H1 (cell line): ENCODE measurements at regions not wholly inside any gene's neighbourhood (a gene's known extent, or its start where the extent isn't known, plus 50 kb on each side); places are given as distances from the start of the nearest gene placed in this dataset.

Source experiments
- CTCF ChIA-PET: fragments of 300-600 bp; sonication (Branson Sonifier 250); formaldehyde crosslinking; loops from one replicate; lab custom pipeline; 2021; ENCODE audit not compliant: partially characterized antibody; lab: Charles Lee
- POLR2A ChIA-PET: fragments of 300-600 bp; sonication (Branson Sonifier 250); formaldehyde crosslinking; loops from one replicate; lab custom pipeline; 2021; ENCODE audit warnings: inconsistent platforms; ENCODE audit not compliant: partially characterized antibody; lab: Charles Lee
- DNase-seq, 2 experiments: peaks; one replicate each; pipeline versions ENCODE4 v3.0.0 to v3.0.0-alpha.2; 2010 to 2022; ENCODE audit warnings: low spot score in 2 of 2, low read depth in 1 of 2, mixed read lengths in 1 of 2
- FAIRE-seq: peaks from 2 replicates; lab custom pipeline; 2011; peaks lifted over from hg19 to GRCh38; lab: Jason Lieb, UNC
- H2AFZ ChIP-seq: 2 replicates; pipeline ENCODE4 v1.8.1; 2012; ENCODE audit warnings: low read length, inconsistent platforms
- H2AK5ac ChIP-seq: 2 replicates; pipeline ENCODE4 v1.6.1; 2013; ENCODE audit warnings: low read depth, low read length
- H2BK120ac ChIP-seq: replicated peaks from 2 replicates; pipeline ENCODE3; 2013; ENCODE audit warnings: low read depth, low read length, inconsistent platforms
- H2BK12ac ChIP-seq: 2 replicates; pipeline ENCODE4 v1.6.1; 2013; ENCODE audit warnings: low read depth, low read length
- H2BK15ac ChIP-seq: 2 replicates; pipeline ENCODE4 v1.6.1; 2013; ENCODE audit warnings: low read length
- H2BK20ac ChIP-seq: 2 replicates; pipeline ENCODE4 v1.6.1; 2013; ENCODE audit warnings: low read length
- H2BK5ac ChIP-seq: 2 replicates; pipeline ENCODE4 v1.6.1; 2013; ENCODE audit warnings: low read depth, low read length
- H3K14ac ChIP-seq: 2 replicates; pipeline ENCODE4 v1.6.1; 2013; ENCODE audit warnings: inconsistent platforms; ENCODE audit not compliant: insufficient read length
- H3K18ac ChIP-seq: 2 replicates; pipeline ENCODE4 v1.6.1; 2013; ENCODE audit warnings: low read length; ENCODE audit errors: extremely low read depth
- H3K23ac ChIP-seq: 2 replicates; pipeline ENCODE4 v1.6.1; 2013; ENCODE audit warnings: inconsistent platforms; ENCODE audit not compliant: insufficient read length
- H3K23me2 ChIP-seq: 2 replicates; pipeline ENCODE4 v1.6.1; 2013; ENCODE audit warnings: low read depth, low read length
- H3K27ac ChIP-seq: 2 replicates; pipeline ENCODE4 v1.6.1; 2011; ENCODE audit warnings: low read depth, low read length, inconsistent platforms
- H3K27me3 ChIP-seq, 4 experiments: replicated peaks in 1 of 4; 1 replicate in 1 of 4; 2 replicates in 3 of 4; pipeline versions ENCODE4 v1.6.1 to v1.8.1; 2011 to 2013; ENCODE audit warnings: low read length in 3 of 4, mild to moderate bottlenecking in 3 of 4, inconsistent platforms in 2 of 4, mixed read lengths in 2 of 4, moderate library complexity in 1 of 4; ENCODE audit not compliant: control insufficient read depth in 3 of 4, insufficient read depth in 3 of 4; ENCODE audit errors: extremely low read depth in 1 of 4
- H3K36me3 ChIP-seq, 4 experiments: 2 replicates each; pipeline versions ENCODE4 v1.6.1 to v1.8.1; 2011 to 2013; ENCODE audit warnings: mild to moderate bottlenecking in 4 of 4, low read length in 3 of 4, moderate library complexity in 2 of 4, control low read depth in 1 of 4, inconsistent platforms in 1 of 4; ENCODE audit not compliant: insufficient read depth in 4 of 4, control insufficient read depth in 2 of 4
- H3K4ac ChIP-seq: replicated peaks from 2 replicates; pipeline ENCODE3; 2013; ENCODE audit warnings: low read length, low read depth, mixed read lengths, inconsistent platforms; ENCODE audit not compliant: insufficient read length
- H3K4me1 ChIP-seq, 4 experiments: replicated peaks in 1 of 4; 1 replicate in 1 of 4; 2 replicates in 3 of 4; pipeline versions ENCODE4 v1.6.1 to v1.8.1; 2011 to 2013; ENCODE audit warnings: low read length in 3 of 4, inconsistent platforms in 2 of 4, mixed read lengths in 1 of 4; ENCODE audit not compliant: insufficient read depth in 4 of 4, control insufficient read depth in 3 of 4
- H3K4me2 ChIP-seq, 2 experiments: 2 replicates each; pipeline versions ENCODE4 v1.6.1 to v1.8.1; 2011 to 2013; ENCODE audit warnings: low read depth in 2 of 2, low read length in 2 of 2, control low read depth in 1 of 2, inconsistent platforms in 1 of 2, mild to moderate bottlenecking in 1 of 2; ENCODE audit not compliant: insufficient read depth in 1 of 2
- H3K4me3 ChIP-seq, 4 experiments: fragments of 200-600, 300-600 bp in 1 of 4; sonication (generic), shearing (Covaris generic), sonication (Bioruptor Twin) in 1 of 4; 2 replicates each; pipeline versions ENCODE4 v1.5.1 to v1.8.1; 2011 to 2016; ENCODE audit warnings: low read length in 4 of 4, low read depth in 3 of 4, control low read depth in 2 of 4, inconsistent platforms in 2 of 4, mild to moderate bottlenecking in 2 of 4, mixed read lengths in 1 of 4, moderate library complexity in 1 of 4; ENCODE audit not compliant: insufficient read depth in 2 of 4; ENCODE audit errors: extremely low read depth in 1 of 4
- H3K56ac ChIP-seq: replicated peaks from 2 replicates; pipeline ENCODE3; 2013; ENCODE audit warnings: low read depth, mild to moderate bottlenecking, mixed read lengths, low read length, inconsistent platforms; ENCODE audit not compliant: insufficient read length
- H3K79me1 ChIP-seq: 2 replicates; pipeline ENCODE4 v1.6.1; 2013; ENCODE audit warnings: low read depth, low read length, control low read depth
- H3K79me2 ChIP-seq, 2 experiments: 2 replicates each; pipeline versions ENCODE4 v1.6.1 to v1.8.1; 2012 to 2013; ENCODE audit warnings: low read length in 2 of 2, mild to moderate bottlenecking in 2 of 2, inconsistent platforms in 1 of 2; ENCODE audit not compliant: insufficient read depth in 2 of 2, control insufficient read depth in 1 of 2
- H3K9ac ChIP-seq, 4 experiments: replicated peaks in 1 of 4; 1 replicate in 1 of 4; 2 replicates in 3 of 4; pipeline versions ENCODE4 v1.6.1 to v1.8.1; 2011 to 2013; ENCODE audit warnings: low read depth in 3 of 4, low read length in 3 of 4, control low read depth in 2 of 4, mild to moderate bottlenecking in 2 of 4, moderate library complexity in 2 of 4, inconsistent platforms in 1 of 4; ENCODE audit errors: extremely low read depth in 1 of 4
- H3K9me3 ChIP-seq, 2 experiments: 2 replicates each; pipeline versions ENCODE4 v1.6.1 to v1.8.1; 2012 to 2013; ENCODE audit warnings: mild to moderate bottlenecking in 2 of 2, moderate library complexity in 2 of 2, control low read depth in 1 of 2, inconsistent platforms in 1 of 2, low read depth in 1 of 2, low read length in 1 of 2, mixed read lengths in 1 of 2; ENCODE audit not compliant: insufficient read depth in 2 of 2
- H4K20me1 ChIP-seq, 2 experiments: replicated peaks in 1 of 2; 2 replicates each; pipeline versions ENCODE3 to v1.8.1; 2011 to 2013; ENCODE audit warnings: inconsistent platforms in 2 of 2, low read length in 2 of 2, mild to moderate bottlenecking in 1 of 2; ENCODE audit not compliant: insufficient read depth in 2 of 2, control insufficient read depth in 1 of 2
- H4K5ac ChIP-seq: 2 replicates; pipeline ENCODE4 v1.6.1; 2013; ENCODE audit warnings: low read length, low read depth, mixed read lengths, inconsistent platforms; ENCODE audit not compliant: insufficient read length
- H4K8ac ChIP-seq: 2 replicates; pipeline ENCODE4 v1.8.0; 2013; ENCODE audit warnings: mild to moderate bottlenecking, moderate library complexity, low read length, inconsistent platforms; ENCODE audit not compliant: insufficient read depth; ENCODE audit errors: extremely low read depth
- H4K91ac ChIP-seq: replicated peaks from 2 replicates; pipeline ENCODE3; 2013; ENCODE audit warnings: low read length, mixed read lengths, inconsistent platforms; ENCODE audit not compliant: insufficient read length
- ASH2L ChIP-seq: fragments of 200-600, 300-600 bp; sonication (generic); IDR thresholded peaks from one replicate; pipeline ENCODE4 v1.7.1; 2017; ENCODE audit warnings: low read length
- CEBPB ChIP-seq: IDR thresholded peaks from 2 replicates; pipeline ENCODE4 v1.6.1; 2012; ENCODE audit warnings: low read depth, low read length
- CTBP2 ChIP-seq: IDR thresholded peaks from 2 replicates; pipeline ENCODE4 v1.7.0; 2011; ENCODE audit warnings: borderline replicate concordance, mild to moderate bottlenecking, moderate library complexity, mixed read lengths, low read length; ENCODE audit not compliant: insufficient read depth, insufficient read length
- E2F6 ChIP-seq: IDR thresholded peaks from 2 replicates; pipeline ENCODE4 v1.6.1; 2012; ENCODE audit warnings: inconsistent platforms
- EZH2 ChIP-seq: fragments of 200-600 bp; sonication (generic); IDR thresholded peaks from 2 replicates; pipeline ENCODE4 v1.7.1; 2012; ENCODE audit warnings: low read depth, mild to moderate bottlenecking, moderate library complexity, low read length, inconsistent platforms; ENCODE audit not compliant: severe bottlenecking
- GABPA ChIP-seq: IDR thresholded peaks from 2 replicates; pipeline ENCODE4 v1.6.1; 2011; ENCODE audit warnings: mild to moderate bottlenecking, low read length, moderate library complexity, borderline replicate concordance; ENCODE audit not compliant: insufficient read depth
- GTF2F1 ChIP-seq: IDR thresholded peaks from 2 replicates; pipeline ENCODE4 v1.6.1; 2012; ENCODE audit warnings: low read depth, low read length, improper control_type of control experiment, borderline replicate concordance
- KDM1A ChIP-seq: fragments of 200-600, 300-600 bp; sonication (generic); IDR thresholded peaks from 2 replicates; pipeline ENCODE4 v1.7.1; 2016; ENCODE audit warnings: mild to moderate bottlenecking, low read length, borderline replicate concordance
- KDM4A ChIP-seq: IDR thresholded peaks from one replicate; pipeline ENCODE4 v1.7.1; 2012; ENCODE audit warnings: low read depth, mild to moderate bottlenecking, moderate library complexity, low read length, inconsistent platforms; ENCODE audit not compliant: severe bottlenecking
- NANOG ChIP-seq: IDR thresholded peaks from 2 replicates; pipeline ENCODE4 v1.6.1; 2011; ENCODE audit warnings: low read length, low read depth, mild to moderate bottlenecking, inconsistent platforms; ENCODE audit not compliant: insufficient read depth, poor library complexity, severe bottlenecking
- SIX5 ChIP-seq: IDR thresholded peaks from 2 replicates; pipeline ENCODE4 v1.6.1; 2011; ENCODE audit warnings: mild to moderate bottlenecking, low read depth, low read length
- USF2 ChIP-seq: IDR thresholded peaks from 2 replicates; pipeline ENCODE4 v1.6.1; 2011; ENCODE audit warnings: low read length, improper control_type of control experiment
- YY1 ChIP-seq: IDR thresholded peaks from 2 replicates; pipeline ENCODE4 v1.6.1; 2011; ENCODE audit warnings: low read depth, mild to moderate bottlenecking, low read length
- ZNF274 ChIP-seq: IDR thresholded peaks from 2 replicates; pipeline ENCODE4 v1.7.0; 2012; ENCODE audit warnings: low read length, borderline replicate concordance; ENCODE audit errors: extremely low read depth

GRCh38 chr11:38935941-38936340 lies 2337.9 kb upstream of the RAG2 start:
- Histone ChIP-seq H2BK5ac (no peak overlapping the region), H2AK5ac (no peak overlapping the region), H3K23ac (no peak overlapping the region), H3K4me3 (no peak overlapping the region), H2BK120ac (no peak overlapping the region), H3K4me2 (no peak overlapping the region), H3K36me3 (no peaks in the 10 kb centered on the region), H3K56ac (no peak overlapping the region), H4K8ac (no peak overlapping the region), H3K27me3 (peaks cover 0 to 1% (median 0%) of the 10 kb centered on the region in 4 experiments; a peak in 1 of 7 replicates), H3K23me2 (no peaks in the 10 kb centered on the region), H3K14ac (no peak overlapping the region), H2BK20ac (no peak overlapping the region), H4K91ac (no peak overlapping the region), H3K4ac (no peak overlapping the region), H2AFZ (no peak overlapping the region), H3K18ac (no peak overlapping the region), H3K9me3 (no peaks in the 10 kb centered on the region), H3K79me1 (no peaks in the 10 kb centered on the region), H3K4me1 (no peaks in the 10 kb centered on the region), H4K20me1 (no peaks in the 10 kb centered on the region), H3K9ac (no peak overlapping the region), H3K79me2 (no peaks in the 10 kb centered on the region), H4K5ac (no peak overlapping the region), H2BK12ac (no peak overlapping the region), H2BK15ac (no peak overlapping the region), H3K27ac (no peak overlapping the region)
- ChIA-PET CTCF (no interaction called here), POLR2A (no interaction called here)
- no peak for DNase-seq
- no peak for FAIRE-seq
- TF ChIP-seq CEBPB (no peak), EZH2 (no peak), ASH2L (no peak), USF2 (no peak), CTBP2 (no peak), GABPA (no peak), NANOG (no peak), KDM4A (no peak), GTF2F1 (no peak), ZNF274 (no peak), E2F6 (no peak), KDM1A (no peak), SIX5 (no peak), YY1 (no peak)
